ENCODE measurements at regions not wholly inside any gene's neighbourhood (a gene's known extent, or its start where the extent isn't known, plus 50 kb on each side); places are given as distances from the start of the nearest gene placed in this dataset.

GRCh38 chr5:165139721-165140120, 1634.3 kb downstream of the MAT2B start:
- no peaks in the 10 kb centered on the region for H3K9me3 ChIP-seq (ENCODE audit: low read length)

GRCh38 chr5:165143741-165144140, 1638.3 kb downstream of the MAT2B start:
- no peaks in the 10 kb centered on the region for H3K27me3 ChIP-seq (ENCODE audit: insufficient read depth, low read length)
- H3K9me3 ChIP-seq (ENCODE audit: low read length): no peaks in the 10 kb centered on the region
- no peaks in the 10 kb centered on the region for H3K36me3 ChIP-seq (ENCODE audit: insufficient read depth, low read length)
- peaks cover 15% of the 10 kb centered on the region for H3K4me1 ChIP-seq (ENCODE audit: insufficient read depth, low read length)
- H3K4me3 ChIP-seq (ENCODE audit: low read length): no peak overlapping the region
- H2AFZ ChIP-seq (ENCODE audit: low read depth, low read length): peak overlapping the region; percentile 26

More at GRCh38 chr5:165139721-165140120, 1634.3 kb downstream of the MAT2B start:
- H2AFZ ChIP-seq (ENCODE audit: low read depth, low read length): no peak overlapping the region
- no peak overlapping the region for H3K4me3 ChIP-seq (ENCODE audit: low read length)
- no peaks in the 10 kb centered on the region for H3K36me3 ChIP-seq (ENCODE audit: insufficient read depth, low read length)
- H3K4me1 ChIP-seq (ENCODE audit: insufficient read depth, low read length): peaks cover 21% of the 10 kb centered on the region
- H3K27me3 ChIP-seq (ENCODE audit: insufficient read depth, low read length): no peaks in the 10 kb centered on the region

GRCh38 chr5:165149431-165149830, 1644.0 kb downstream of the MAT2B start:
- Histone ChIP-seq H3K36me3 (ENCODE audit: insufficient read depth, low read length) (no peaks in the 10 kb centered on the region), H3K9me3 (ENCODE audit: low read length) (no peaks in the 10 kb centered on the region), H2AFZ (ENCODE audit: low read depth, low read length) (no peak overlapping the region), H3K27me3 (ENCODE audit: insufficient read depth, low read length) (no peaks in the 10 kb centered on the region), H3K4me1 (ENCODE audit: insufficient read depth, low read length) (peaks cover 22% of the 10 kb centered on the region), H3K4me3 (ENCODE audit: low read length) (no peak overlapping the region)

- Histone ChIP-seq H3K36me3 (ENCODE audit: insufficient read depth, low read length) (no peaks in the 10 kb centered on the region), H3K9me3 (ENCODE audit: low read length) (no peaks in the 10 kb centered on the region), H3K4me1 (ENCODE audit: insufficient read depth, low read length) (peaks cover 22% of the 10 kb centered on the region), H3K27me3 (ENCODE audit: insufficient read depth, low read length) (no peaks in the 10 kb centered on the region), H3K4me3 (ENCODE audit: low read length) (no peak overlapping the region), H2AFZ (ENCODE audit: low read depth, low read length) (no peak overlapping the region)
Observed at GRCh38 chr5:165152058-165152457, 1646.6 kb downstream of the MAT2B start.

GRCh38 chr5:165157219-165157618, 1651.8 kb downstream of the MAT2B start:
- no peak overlapping the region for H2AFZ ChIP-seq (ENCODE audit: low read depth, low read length)
- no peaks in the 10 kb centered on the region for H3K9me3 ChIP-seq (ENCODE audit: low read length)
- no peaks in the 10 kb centered on the region for H3K27me3 ChIP-seq (ENCODE audit: insufficient read depth, low read length)
- H3K4me1 ChIP-seq (ENCODE audit: insufficient read depth, low read length): peaks cover 1% of the 10 kb centered on the region
- H3K36me3 ChIP-seq (ENCODE audit: insufficient read depth, low read length): no peaks in the 10 kb centered on the region
- H3K4me3 ChIP-seq (ENCODE audit: low read length): no peak overlapping the region

GRCh38 chr5:165161204-165161603, 1655.8 kb downstream of the MAT2B start:
- H3K36me3 ChIP-seq (ENCODE audit: insufficient read depth, low read length): no peaks in the 10 kb centered on the region
- no peaks in the 10 kb centered on the region for H3K4me1 ChIP-seq (ENCODE audit: insufficient read depth, low read length)

GRCh38 chr5:165163861-165164260, 1658.4 kb downstream of the MAT2B start:
- no peaks in the 10 kb centered on the region for H3K9me3 ChIP-seq (ENCODE audit: low read length)
- no peaks in the 10 kb centered on the region for H3K4me1 ChIP-seq (ENCODE audit: insufficient read depth, low read length)
- no peak overlapping the region for H3K4me3 ChIP-seq (ENCODE audit: low read length)
- H3K36me3 ChIP-seq (ENCODE audit: insufficient read depth, low read length): no peaks in the 10 kb centered on the region
- H2AFZ ChIP-seq (ENCODE audit: low read depth, low read length): no peak overlapping the region
- no peaks in the 10 kb centered on the region for H3K27me3 ChIP-seq (ENCODE audit: insufficient read depth, low read length)

More at GRCh38 chr5:165161204-165161603, 1655.8 kb downstream of the MAT2B start:
- Histone ChIP-seq H3K4me3 (ENCODE audit: low read length) (no peak overlapping the region), H2AFZ (ENCODE audit: low read depth, low read length) (no peak overlapping the region), H3K9me3 (ENCODE audit: low read length) (no peaks in the 10 kb centered on the region), H3K27me3 (ENCODE audit: insufficient read depth, low read length) (no peaks in the 10 kb centered on the region)

- Histone ChIP-seq H3K4me3 (ENCODE audit: low read length) (no peak overlapping the region), H3K9me3 (ENCODE audit: low read length) (no peaks in the 10 kb centered on the region), H3K27me3 (ENCODE audit: insufficient read depth, low read length) (no peaks in the 10 kb centered on the region), H3K36me3 (ENCODE audit: insufficient read depth, low read length) (no peaks in the 10 kb centered on the region), H3K4me1 (ENCODE audit: insufficient read depth, low read length) (peaks cover 8% of the 10 kb centered on the region), H2AFZ (ENCODE audit: low read depth, low read length) (no peak overlapping the region)
Observed at GRCh38 chr5:165173651-165174050, 1668.2 kb downstream of the MAT2B start.

GRCh38 chr5:165175041-165175440, 1669.6 kb downstream of the MAT2B start:
- H3K9me3 ChIP-seq (ENCODE audit: low read length): no peaks in the 10 kb centered on the region

GRCh38 chr5:165184183-165184582, 1678.8 kb downstream of the MAT2B start:
- Histone ChIP-seq H3K4me3 (ENCODE audit: low read length) (no peak overlapping the region), H3K9me3 (ENCODE audit: low read length) (no peaks in the 10 kb centered on the region), H3K36me3 (ENCODE audit: insufficient read depth, low read length) (no peaks in the 10 kb centered on the region), H3K4me1 (ENCODE audit: insufficient read depth, low read length) (no peaks in the 10 kb centered on the region), H2AFZ (ENCODE audit: low read depth, low read length) (no peak overlapping the region), H3K27me3 (ENCODE audit: insufficient read depth, low read length) (no peaks in the 10 kb centered on the region)

More at GRCh38 chr5:165175041-165175440, 1669.6 kb downstream of the MAT2B start:
- Histone ChIP-seq H3K4me3 (ENCODE audit: low read length) (no peak overlapping the region), H3K36me3 (ENCODE audit: insufficient read depth, low read length) (no peaks in the 10 kb centered on the region), H2AFZ (ENCODE audit: low read depth, low read length) (no peak overlapping the region), H3K27me3 (ENCODE audit: insufficient read depth, low read length) (no peaks in the 10 kb centered on the region), H3K4me1 (ENCODE audit: insufficient read depth, low read length) (peaks cover 8% of the 10 kb centered on the region)

- H3K4me1 ChIP-seq (ENCODE audit: insufficient read depth, low read length): no peaks in the 10 kb centered on the region
- no peaks in the 10 kb centered on the region for H3K36me3 ChIP-seq (ENCODE audit: insufficient read depth, low read length)
- H2AFZ ChIP-seq (ENCODE audit: low read depth, low read length): no peak overlapping the region
- no peaks in the 10 kb centered on the region for H3K9me3 ChIP-seq (ENCODE audit: low read length)
- H3K4me3 ChIP-seq (ENCODE audit: low read length): no peak overlapping the region
- H3K27me3 ChIP-seq (ENCODE audit: insufficient read depth, low read length): no peaks in the 10 kb centered on the region
Observed at GRCh38 chr5:165185716-165186115, 1680.3 kb downstream of the MAT2B start.

- no peaks in the 10 kb centered on the region for H3K27me3 ChIP-seq (ENCODE audit: insufficient read depth, low read length)
Observed at GRCh38 chr5:165187815-165188214, 1682.4 kb downstream of the MAT2B start.

GRCh38 chr5:165188556-165189175, 1683.2 kb downstream of the MAT2B start:
- no peak overlapping the region for H3K4me3 ChIP-seq (ENCODE audit: low read length)
- H3K9me3 ChIP-seq (ENCODE audit: low read length): no peaks in the 10 kb centered on the region
- no peaks in the 10 kb centered on the region for H3K4me1 ChIP-seq (ENCODE audit: insufficient read depth, low read length)
- no peak overlapping the region for H2AFZ ChIP-seq (ENCODE audit: low read depth, low read length)
- H3K27me3 ChIP-seq (ENCODE audit: insufficient read depth, low read length): no peaks in the 10 kb centered on the region
- H3K36me3 ChIP-seq (ENCODE audit: insufficient read depth, low read length): no peaks in the 10 kb centered on the region

More at GRCh38 chr5:165187815-165188214, 1682.4 kb downstream of the MAT2B start:
- no peaks in the 10 kb centered on the region for H3K36me3 ChIP-seq (ENCODE audit: insufficient read depth, low read length)
- H2AFZ ChIP-seq (ENCODE audit: low read depth, low read length): no peak overlapping the region
- no peak overlapping the region for H3K4me3 ChIP-seq (ENCODE audit: low read length)
- H3K9me3 ChIP-seq (ENCODE audit: low read length): no peaks in the 10 kb centered on the region
- H3K4me1 ChIP-seq (ENCODE audit: insufficient read depth, low read length): no peaks in the 10 kb centered on the region

- no peaks in the 10 kb centered on the region for H3K36me3 ChIP-seq (ENCODE audit: insufficient read depth, low read length)
- no peaks in the 10 kb centered on the region for H3K9me3 ChIP-seq (ENCODE audit: low read length)
- no peak overlapping the region for H2AFZ ChIP-seq (ENCODE audit: low read depth, low read length)
- H3K27me3 ChIP-seq (ENCODE audit: insufficient read depth, low read length): no peaks in the 10 kb centered on the region
- H3K4me1 ChIP-seq (ENCODE audit: insufficient read depth, low read length): no peaks in the 10 kb centered on the region
- H3K4me3 ChIP-seq (ENCODE audit: low read length): no peak overlapping the region
Observed at GRCh38 chr5:165196961-165197360, 1691.5 kb downstream of the MAT2B start.

All from neuron (in vitro differentiated cells).